K562 (cell line): ENCODE measurements at regions not wholly inside any gene's neighbourhood (a gene's known extent, or its start where the extent isn't known, plus 50 kb on each side); places are given as distances from the start of the nearest gene placed in this dataset.

Experiments
- ATAC-seq: fragments of 200-7000 bp; cut with Tn5 transposase; 3 replicates; pipeline ENCODE4 v1.9.1; 2020; ENCODE audit warnings: moderate library complexity
- BruUV-seq: library from RNA; stranded (reverse); fragments of 400-500 nt; replicated peaks from 2 replicates; lab custom pipeline; 2021; lab: Mats Ljungman, UMichigan
- CTCF ChIA-PET: fragments of 300-600 bp; formaldehyde crosslinking; extraction: SDS; loops from one replicate; lab custom pipeline; 2021; ENCODE audit warnings: low intra/inter-chr PET ratio; lab: Yijun Ruan, JAX
- POLR2A ChIA-PET: fragments of 300-600, 350-650 bp; sonication (Branson Sonifier 250); formaldehyde crosslinking; extraction: SDS; loops from one replicate; lab custom pipeline; 2021; ENCODE audit warnings: antibody characterized with exemption, inconsistent platforms; lab: Yijun Ruan, JAX
- DNase-seq, 4 experiments: peaks; one replicate each; pipeline versions ENCODE4 v3.0.0 to v3.0.0-alpha.2; 2011 to 2018; ENCODE audit warnings: low spot score in 3 of 4, mixed read lengths in 3 of 4; ENCODE audit errors: extremely low read depth in 1 of 4
- FAIRE-seq: peaks from 2 replicates; lab custom pipeline; 2011; peaks lifted over from hg19 to GRCh38; lab: Jason Lieb, UNC
- H2AFZ ChIP-seq: 2 replicates; pipeline ENCODE4 v1.6.0; 2011; ENCODE audit warnings: low read depth, low read length, control low read depth, inconsistent platforms
- H3K27ac ChIP-seq: fragments of 200-600 bp; 3 replicates; pipeline ENCODE4 v1.8.0; 2011; ENCODE audit warnings: low read depth, mild to moderate bottlenecking, control low read depth, inconsistent platforms, low read length, moderate library complexity, mixed read lengths; ENCODE audit errors: extremely low read depth
- H3K27me3 ChIP-seq, 2 experiments: fragments of 300-600 bp in 1 of 2; 2 replicates in 1 of 2; 3 replicates in 1 of 2; pipeline versions ENCODE4 v1.6.0 to v1.8.0; 2011; ENCODE audit warnings: inconsistent platforms in 2 of 2, low read length in 2 of 2, mild to moderate bottlenecking in 1 of 2, mixed read lengths in 1 of 2, moderate library complexity in 1 of 2; ENCODE audit not compliant: control insufficient read depth in 2 of 2, insufficient read depth in 2 of 2
- H3K36me3 ChIP-seq: fragments of 300-600 bp; 3 replicates; pipeline ENCODE4 v1.8.0; 2011; ENCODE audit warnings: mild to moderate bottlenecking, low read length, inconsistent platforms; ENCODE audit not compliant: control insufficient read depth, insufficient read depth
- H3K4me1 ChIP-seq, 2 experiments: fragments of 200-600 bp in 1 of 2; replicated peaks in 1 of 2; 2 replicates in 1 of 2; 3 replicates in 1 of 2; pipeline versions ENCODE4 v1.5.1 to v1.8.0; 2011; ENCODE audit warnings: inconsistent platforms in 2 of 2, low read length in 2 of 2, mild to moderate bottlenecking in 1 of 2, mixed read lengths in 1 of 2, moderate library complexity in 1 of 2; ENCODE audit not compliant: control insufficient read depth in 2 of 2, insufficient read depth in 2 of 2
- H3K4me2 ChIP-seq: 2 replicates; pipeline ENCODE4 v1.6.1; 2011; ENCODE audit warnings: low read length, control low read depth, inconsistent platforms, mixed read lengths; ENCODE audit not compliant: insufficient read depth
- H3K4me3 ChIP-seq: fragments of 200-600 bp; sonication (generic), shearing (Covaris generic); 2 replicates; pipeline ENCODE4 v1.5.1; 2016; ENCODE audit warnings: control low read depth, inconsistent platforms
- H3K79me2 ChIP-seq: fragments of 200-600 bp; 3 replicates; pipeline ENCODE4 v1.8.0; 2011; ENCODE audit warnings: low read length, inconsistent platforms; ENCODE audit not compliant: control insufficient read depth, insufficient read depth
- H3K9ac ChIP-seq, 2 experiments: 2 replicates each; pipeline versions ENCODE4 v1.6.0 to v1.6.1; 2011; ENCODE audit warnings: low read depth in 2 of 2, low read length in 2 of 2, control low read depth in 1 of 2, inconsistent platforms in 1 of 2, mild to moderate bottlenecking in 1 of 2, mixed read lengths in 1 of 2; ENCODE audit not compliant: insufficient read depth in 1 of 2
- H3K9me1 ChIP-seq: one replicate; pipeline ENCODE4 v1.6.0; 2011; ENCODE audit warnings: inconsistent platforms, mild to moderate bottlenecking, low read length, moderate library complexity; ENCODE audit not compliant: control insufficient read depth, insufficient read depth
- H3K9me3 ChIP-seq: replicated peaks from 2 replicates; pipeline ENCODE4 v1.5.1; 2011; ENCODE audit warnings: low read depth, low read length, inconsistent platforms; ENCODE audit not compliant: control insufficient read depth, insufficient read depth
- H4K20me1 ChIP-seq: replicated peaks from 2 replicates; pipeline ENCODE4 v1.6.1; 2011; ENCODE audit warnings: low read length, inconsistent platforms, mixed read lengths; ENCODE audit not compliant: control insufficient read depth, insufficient read depth
- CBFB ChIP-seq: sonication (generic); formaldehyde crosslinking; IDR thresholded peaks from 2 replicates; pipeline ENCODE4 v1.4.0; 2020; ENCODE audit warnings: mild to moderate bottlenecking, missing genetic modification reagents
- GTF2E2 ChIP-seq: fragments of 200-800 bp; sonication (Bioruptor generic); IDR thresholded peaks from 2 replicates; pipeline ENCODE4 v1.6.1; 2016; ENCODE audit warnings: missing genetic modification characterization, missing compliant biosample characterization
- RBM14 ChIP-seq: fragments of 200-400 bp; formaldehyde crosslinking; IDR thresholded peaks from 2 replicates; pipeline ENCODE4 v1.6.1; 2018; ENCODE audit warnings: low read depth, mild to moderate bottlenecking, low read length, moderate library complexity, borderline replicate concordance; ENCODE audit not compliant: insufficient read depth
- TAF7 ChIP-seq: fragments of 450-650 bp; IDR thresholded peaks from 2 replicates; pipeline ENCODE4 v1.6.1; 2016; ENCODE audit warnings: missing genetic modification characterization, missing compliant biosample characterization
- ZNF583 ChIP-seq: fragments of 250-450 bp; sonication (Bioruptor Pico); IDR thresholded peaks from 2 replicates; pipeline ENCODE4 v1.4.0; 2020
- ZZZ3 ChIP-seq: fragments of 450-650 bp; IDR thresholded peaks from 2 replicates; pipeline ENCODE4 v1.6.1; 2016; ENCODE audit warnings: antibody characterized with exemption, mild to moderate bottlenecking, moderate library complexity
- WGBS: fragments of 100-300 bp; shearing (Covaris generic); methylation state at CpG from one replicate; pipeline ENCODE4 v1.1.6; 2016; ENCODE audit warnings: low coverage, mixed read lengths; ENCODE audit not compliant: insufficient coverage; ENCODE audit errors: missing lambda C conversion rate; 5-methylcytosine and 5-hydroxymethylcytosine counted together
- in situ Hi-C: fragments of 300-500 bp; cut with MboI; formaldehyde crosslinking; loops from 4 replicates; pipeline ENCODE4 v1.15.0; 2018; ENCODE audit warnings: inconsistent platforms, mixed read lengths
- intact Hi-C: fragments of 100-400 bp; cut with micrococcal nuclease; formaldehyde crosslinking; loops from 2 replicates; pipeline ENCODE4 v1.14.2; 2022
- TF ChIP-seq, protein P1 (sequence below): sonication (generic); formaldehyde crosslinking; IDR thresholded peaks from 2 replicates; pipeline ENCODE4 v1.8.0; 2022; ENCODE audit warnings: mild to moderate bottlenecking, missing genetic modification reagents
- TF ChIP-seq, protein P2 (sequence below): sonication (generic); formaldehyde crosslinking; IDR thresholded peaks from 2 replicates; pipeline ENCODE4 v1.8.0; 2022; ENCODE audit warnings: mild to moderate bottlenecking, missing genetic modification reagents

DNA sequence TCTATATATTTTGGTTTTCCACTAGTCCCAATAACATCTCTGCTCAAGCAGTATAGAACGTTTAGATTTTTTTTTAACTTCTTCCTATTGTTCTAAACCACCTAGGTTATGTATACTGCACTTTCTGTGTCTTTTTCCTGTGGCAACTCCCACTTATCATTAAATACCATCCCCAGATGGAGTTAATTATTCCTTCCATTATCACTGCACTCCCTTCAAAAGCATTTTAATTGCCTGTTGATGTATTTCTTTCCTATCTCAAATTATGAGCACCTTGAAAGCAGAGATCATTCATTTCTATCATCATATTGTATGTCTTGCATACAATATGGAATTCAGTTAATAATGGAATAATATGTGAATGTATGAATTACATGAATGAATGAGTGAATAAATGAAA lies 148.0 kb downstream of the HGF start:
- Histone ChIP-seq H3K36me3 (no peaks in the 10 kb centered on the region), H3K4me2 (no peak overlapping the region), H4K20me1 (no peaks in the 10 kb centered on the region), H3K27ac (no peak overlapping the region), H3K79me2 (no peaks in the 10 kb centered on the region), H3K4me3 (no peak overlapping the region), H3K9me1 (no peaks in the 10 kb centered on the region), H3K27me3 (no peaks in the 10 kb centered on the region), H3K9ac (no peak overlapping the region), H3K9me3 (peaks cover 3% of the 10 kb centered on the region; the same call in 1 of the 2 replicates)
- no peak for FAIRE-seq
- no peak for ATAC-seq
- ChIA-PET CTCF (no interaction called here), POLR2A (no interaction called here)
- DNase-seq: no peak
- in situ Hi-C loops: no loop called here
- 0% methylated on average over 1 of the region's 1 CpG for WGBS
- TF ChIP-seq CBFB: no peak
- no peak for TF ChIP-seq TAF7 (tag)
- no peak for TF ChIP-seq ZZZ3
- TF ChIP-seq, protein P1, sequence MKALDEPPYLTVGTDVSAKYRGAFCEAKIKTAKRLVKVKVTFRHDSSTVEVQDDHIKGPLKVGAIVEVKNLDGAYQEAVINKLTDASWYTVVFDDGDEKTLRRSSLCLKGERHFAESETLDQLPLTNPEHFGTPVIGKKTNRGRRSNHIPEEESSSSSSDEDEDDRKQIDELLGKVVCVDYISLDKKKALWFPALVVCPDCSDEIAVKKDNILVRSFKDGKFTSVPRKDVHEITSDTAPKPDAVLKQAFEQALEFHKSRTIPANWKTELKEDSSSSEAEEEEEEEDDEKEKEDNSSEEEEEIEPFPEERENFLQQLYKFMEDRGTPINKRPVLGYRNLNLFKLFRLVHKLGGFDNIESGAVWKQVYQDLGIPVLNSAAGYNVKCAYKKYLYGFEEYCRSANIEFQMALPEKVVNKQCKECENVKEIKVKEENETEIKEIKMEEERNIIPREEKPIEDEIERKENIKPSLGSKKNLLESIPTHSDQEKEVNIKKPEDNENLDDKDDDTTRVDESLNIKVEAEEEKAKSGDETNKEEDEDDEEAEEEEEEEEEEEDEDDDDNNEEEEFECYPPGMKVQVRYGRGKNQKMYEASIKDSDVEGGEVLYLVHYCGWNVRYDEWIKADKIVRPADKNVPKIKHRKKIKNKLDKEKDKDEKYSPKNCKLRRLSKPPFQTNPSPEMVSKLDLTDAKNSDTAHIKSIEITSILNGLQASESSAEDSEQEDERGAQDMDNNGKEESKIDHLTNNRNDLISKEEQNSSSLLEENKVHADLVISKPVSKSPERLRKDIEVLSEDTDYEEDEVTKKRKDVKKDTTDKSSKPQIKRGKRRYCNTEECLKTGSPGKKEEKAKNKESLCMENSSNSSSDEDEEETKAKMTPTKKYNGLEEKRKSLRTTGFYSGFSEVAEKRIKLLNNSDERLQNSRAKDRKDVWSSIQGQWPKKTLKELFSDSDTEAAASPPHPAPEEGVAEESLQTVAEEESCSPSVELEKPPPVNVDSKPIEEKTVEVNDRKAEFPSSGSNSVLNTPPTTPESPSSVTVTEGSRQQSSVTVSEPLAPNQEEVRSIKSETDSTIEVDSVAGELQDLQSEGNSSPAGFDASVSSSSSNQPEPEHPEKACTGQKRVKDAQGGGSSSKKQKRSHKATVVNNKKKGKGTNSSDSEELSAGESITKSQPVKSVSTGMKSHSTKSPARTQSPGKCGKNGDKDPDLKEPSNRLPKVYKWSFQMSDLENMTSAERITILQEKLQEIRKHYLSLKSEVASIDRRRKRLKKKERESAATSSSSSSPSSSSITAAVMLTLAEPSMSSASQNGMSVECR (CRISPR knock-in tag): no peak
- no peak for TF ChIP-seq GTF2E2 (tag)
- TF ChIP-seq, protein P2, sequence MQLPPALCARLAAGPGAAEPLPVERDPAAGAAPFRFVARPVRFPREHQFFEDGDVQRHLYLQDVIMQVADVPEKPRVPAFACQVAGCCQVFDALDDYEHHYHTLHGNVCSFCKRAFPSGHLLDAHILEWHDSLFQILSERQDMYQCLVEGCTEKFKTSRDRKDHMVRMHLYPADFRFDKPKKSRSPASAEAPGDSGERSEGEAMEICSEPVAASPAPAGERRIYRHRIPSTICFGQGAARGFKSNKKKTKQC (CRISPR knock-in tag): no peak
- TF ChIP-seq RBM14: no peak
- no peak for TF ChIP-seq ZNF583 (CRISPR knock-in tag)
- TF ChIP-seq, all 486 proteins: peak for 0
- H3K4me1 ChIP-seq: no peaks in the 10 kb centered on the region
- intact Hi-C loops: no loop called here
- no TSS peak for BruUV-seq
- H2AFZ ChIP-seq: no peak overlapping the region
